NB4 (cell line): ENCODE measurements at regions not wholly inside any gene's neighbourhood (a gene's known extent, or its start where the extent isn't known, plus 50 kb on each side); places are given as distances from the start of the nearest gene placed in this dataset.

ENCODE experiments used
- CTCF ChIP-seq: IDR thresholded peaks from one replicate; pipeline ENCODE4 v1.5.1; 2012; ENCODE audit warnings: low read depth, low read length
- MAX ChIP-seq: IDR thresholded peaks from 2 replicates; pipeline ENCODE4 v1.6.1; 2011; ENCODE audit warnings: low read depth, low read length
- MYC ChIP-seq: IDR thresholded peaks from 2 replicates; pipeline ENCODE4 v1.6.1; 2011; ENCODE audit warnings: low read depth, low read length
- POLR2A ChIP-seq: IDR thresholded peaks from 2 replicates; pipeline ENCODE4 v1.6.1; 2011; ENCODE audit warnings: mild to moderate bottlenecking; ENCODE audit not compliant: insufficient read length; ENCODE audit errors: extremely low read depth

- TF ChIP-seq CTCF (no peak), MYC (no peak), POLR2A (no peak), MAX (no peak)
Observed at GRCh38 chr12:111193067-111193466, 175.8 kb downstream of the PHETA1 start.
